GM18498 (cell line): ENCODE measurements at regions not wholly inside any gene's neighbourhood (a gene's known extent, or its start where the extent isn't known, plus 50 kb on each side); places are given as distances from the start of the nearest gene placed in this dataset.

Experiments
- ATAC-seq: cut with Tn5 transposase; IDR thresholded peaks from one replicate; pipeline ENCODE4 v1.9.1; 2021; ENCODE audit warnings: mild to moderate bottlenecking, moderate library complexity; ENCODE audit not compliant: unreplicated experiment

DNA sequence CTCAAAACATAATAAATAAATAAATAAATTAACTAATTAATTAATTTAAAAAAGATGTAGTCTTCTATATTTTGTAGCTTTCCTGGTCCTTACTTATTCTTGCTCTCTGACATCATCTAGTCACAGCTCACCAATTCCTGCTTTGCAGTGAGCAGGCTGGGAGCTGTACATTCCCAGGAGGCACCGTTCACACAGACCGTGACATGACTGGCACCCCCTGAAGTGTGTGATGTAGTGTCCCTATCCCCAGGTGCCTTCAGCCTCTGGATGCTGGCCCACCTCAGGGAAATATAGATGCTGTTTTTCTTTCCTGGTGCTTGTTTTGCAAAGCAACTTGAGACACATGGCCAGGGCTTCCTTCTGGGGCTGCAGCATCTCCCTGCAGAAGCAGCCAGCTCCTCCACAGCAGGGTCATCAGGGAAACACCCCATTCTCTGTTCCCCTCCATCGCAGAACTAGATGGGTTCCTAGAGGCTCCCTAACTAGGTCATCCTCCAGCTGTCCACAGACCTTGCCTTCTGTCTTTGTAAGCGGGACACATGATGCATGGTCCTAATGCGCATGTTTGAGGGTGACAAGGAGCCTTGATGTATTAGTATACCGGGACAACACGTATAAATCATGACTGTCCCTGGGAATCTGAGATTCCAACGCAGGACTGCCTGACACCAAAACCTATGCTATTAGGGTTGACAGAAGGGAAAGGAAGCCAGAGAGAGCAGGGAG lies 76.4 kb downstream of the RHOB start:
- ATAC-seq, result no peak

DNA sequence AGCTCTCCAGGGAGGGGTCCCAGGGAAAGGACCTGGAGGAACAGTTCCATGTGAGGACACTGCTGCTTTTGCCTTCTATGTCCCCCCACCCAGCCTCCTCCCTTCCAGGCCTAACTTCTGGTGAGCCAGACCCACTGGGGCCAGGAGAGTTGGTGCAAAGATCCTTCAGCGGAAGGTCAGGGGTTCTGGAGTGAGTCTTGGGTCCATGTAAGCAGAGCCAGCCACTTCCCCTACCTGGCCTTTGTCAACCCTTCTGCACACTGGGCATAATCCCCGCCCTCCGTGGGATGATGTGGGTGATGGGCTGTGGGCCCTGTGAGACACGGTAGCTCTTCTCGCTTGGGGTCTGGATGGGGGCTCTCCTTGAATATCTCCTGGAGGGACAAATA lies 76.9 kb downstream of the RHOB start:
- no peak for ATAC-seq

DNA sequence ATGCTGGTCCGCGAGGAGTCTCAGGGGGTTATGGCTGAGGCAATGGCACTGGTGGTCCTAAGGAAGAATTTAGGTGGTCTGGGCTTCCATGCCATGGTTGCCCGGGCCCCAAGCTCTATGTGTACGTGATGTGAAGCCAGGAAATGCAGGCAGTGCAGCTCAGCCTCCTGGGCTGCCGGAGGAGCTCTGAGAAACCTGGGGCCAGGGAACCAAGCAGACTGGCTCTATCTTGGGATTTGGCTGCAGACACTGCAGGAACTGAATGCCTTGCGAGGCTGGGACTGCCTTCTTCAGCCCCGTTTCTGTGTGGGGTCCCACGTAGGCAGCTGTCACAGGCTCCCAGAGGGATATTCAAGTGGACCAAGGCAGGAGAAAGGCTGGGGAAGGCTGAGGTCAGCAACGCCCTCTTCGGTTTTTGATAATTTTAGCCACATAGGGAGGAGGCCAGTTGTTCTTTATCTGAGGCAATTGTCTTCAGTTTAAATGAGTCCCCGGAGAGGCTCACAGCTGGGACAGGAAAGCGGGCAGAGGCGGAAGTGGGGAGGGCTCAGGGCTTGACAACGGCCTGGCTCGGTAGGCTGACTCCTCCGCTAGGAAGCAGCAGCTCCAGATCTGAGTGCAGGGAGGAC lies 77.7 kb downstream of the RHOB start:
- ATAC-seq, result peak; percentile 79

DNA sequence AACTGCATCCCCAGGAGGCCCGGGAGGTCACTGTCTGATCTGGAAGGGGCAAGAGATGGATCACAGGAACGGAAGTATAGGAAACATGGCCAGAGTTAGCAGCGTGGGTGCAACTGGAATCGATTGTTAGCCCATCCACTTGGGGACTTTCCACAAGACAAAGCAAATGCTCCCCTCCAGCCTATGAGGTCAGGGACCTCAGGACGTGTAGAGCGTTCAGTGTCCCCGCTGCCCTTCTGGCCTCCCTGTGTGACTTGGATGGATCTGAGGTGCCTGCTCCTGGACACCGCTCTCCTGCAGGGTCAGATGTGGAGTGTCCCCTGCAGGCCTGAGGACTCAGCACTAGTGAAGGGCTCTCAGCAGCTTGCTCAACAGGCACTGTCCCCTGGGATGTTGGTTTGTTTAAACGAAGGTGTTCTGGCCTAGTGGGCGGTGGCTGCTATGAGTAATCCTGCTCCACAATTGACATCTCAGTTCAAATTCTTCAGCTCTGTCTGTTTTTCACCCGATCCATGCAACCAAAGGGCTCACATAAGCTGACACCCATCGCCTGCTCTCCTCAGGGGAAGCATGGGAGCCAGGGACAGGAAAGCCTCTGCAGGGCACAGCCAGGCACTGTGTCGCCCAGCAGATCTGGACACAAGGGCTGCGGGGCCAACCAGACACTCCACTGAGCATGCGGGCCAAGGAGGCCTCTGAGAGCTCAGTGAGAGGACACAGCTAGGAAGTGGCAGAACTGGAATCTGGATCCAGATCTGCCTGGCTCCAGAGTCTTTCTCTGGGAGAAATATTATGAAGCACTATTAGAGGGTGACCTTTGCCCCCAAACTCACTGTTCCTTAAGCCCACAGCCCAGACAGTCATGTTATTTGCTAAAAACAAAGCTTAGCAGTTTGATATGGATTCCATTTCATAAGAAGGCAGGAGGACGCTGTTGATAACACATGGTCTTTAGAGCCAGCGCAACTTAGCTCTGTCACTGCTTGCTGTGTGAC lies 78.5 kb downstream of the RHOB start:
- ATAC-seq, result peak; percentile 84

GRCh38 chr2:20526160-20526559 lies 79.3 kb downstream of the RHOB start:
- no peak for ATAC-seq

DNA sequence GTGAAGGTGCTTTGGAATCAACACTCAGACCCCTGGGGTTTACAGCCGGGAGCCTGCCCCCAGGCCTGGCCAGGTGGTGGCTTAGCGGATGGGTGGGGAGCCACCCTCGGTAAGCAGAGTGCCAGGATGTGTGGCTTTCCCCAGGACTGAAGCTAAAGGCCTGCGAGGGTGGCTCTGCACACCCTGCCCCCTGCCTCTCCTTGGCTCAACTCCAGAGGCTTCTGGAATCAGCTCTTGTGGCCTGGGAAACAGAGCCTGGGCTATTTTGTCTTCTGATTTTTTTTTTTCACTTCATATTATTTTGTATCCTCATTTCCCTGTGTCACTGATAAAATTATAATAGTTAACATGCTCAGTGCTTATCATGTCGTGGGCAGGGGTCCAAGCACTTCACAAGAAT lies 79.8 kb downstream of the RHOB start:
- no peak for ATAC-seq

DNA sequence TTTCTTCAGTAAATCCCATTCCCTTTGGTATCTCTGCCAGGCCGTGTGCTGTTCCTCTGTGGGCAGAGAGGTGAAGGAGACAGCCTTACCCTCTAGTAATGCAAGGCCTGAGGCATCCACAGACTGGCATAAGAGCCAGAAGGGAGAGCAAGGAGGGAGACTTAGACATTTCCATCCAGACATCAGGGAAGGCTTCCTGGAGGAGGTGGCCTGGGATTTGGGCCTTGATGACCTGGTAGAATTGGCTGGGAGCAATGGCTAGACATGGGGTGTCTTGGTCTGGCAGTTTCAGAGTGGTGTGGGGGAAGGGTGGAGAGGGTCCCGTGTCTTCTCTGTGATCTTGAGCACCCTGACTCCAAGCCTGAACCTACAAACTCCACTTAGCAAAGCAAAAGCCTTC lies 81.8 kb downstream of the RHOB start:
- ATAC-seq, result no peak

DNA sequence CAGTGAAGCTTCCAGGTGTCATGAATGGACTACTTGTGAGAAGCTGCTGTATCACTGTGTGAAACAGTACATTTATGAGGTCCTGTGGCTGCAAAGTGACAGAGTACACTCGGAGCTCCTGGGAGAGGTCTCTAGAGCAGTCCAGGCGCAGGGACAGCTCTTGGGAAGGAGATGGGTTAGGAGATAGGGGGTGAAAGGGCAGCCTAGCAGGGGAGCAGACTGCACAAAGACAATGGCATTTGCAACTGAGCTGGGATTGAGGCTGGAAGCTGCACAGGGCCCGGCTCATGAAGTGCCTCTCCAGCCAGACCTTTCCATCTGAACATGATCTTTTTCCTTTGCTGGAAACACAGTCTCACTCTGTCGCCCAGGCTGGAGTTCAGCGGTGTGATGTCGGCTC lies 83.6 kb downstream of the RHOB start:
- ATAC-seq, result no peak

GRCh38 chr2:20531633-20532262 lies 84.9 kb downstream of the RHOB start:
- ATAC-seq, result no peak

- ATAC-seq, result no peak
Observed at GRCh38 chr2:20532634-20533437, 86.0 kb downstream of the RHOB start.

DNA sequence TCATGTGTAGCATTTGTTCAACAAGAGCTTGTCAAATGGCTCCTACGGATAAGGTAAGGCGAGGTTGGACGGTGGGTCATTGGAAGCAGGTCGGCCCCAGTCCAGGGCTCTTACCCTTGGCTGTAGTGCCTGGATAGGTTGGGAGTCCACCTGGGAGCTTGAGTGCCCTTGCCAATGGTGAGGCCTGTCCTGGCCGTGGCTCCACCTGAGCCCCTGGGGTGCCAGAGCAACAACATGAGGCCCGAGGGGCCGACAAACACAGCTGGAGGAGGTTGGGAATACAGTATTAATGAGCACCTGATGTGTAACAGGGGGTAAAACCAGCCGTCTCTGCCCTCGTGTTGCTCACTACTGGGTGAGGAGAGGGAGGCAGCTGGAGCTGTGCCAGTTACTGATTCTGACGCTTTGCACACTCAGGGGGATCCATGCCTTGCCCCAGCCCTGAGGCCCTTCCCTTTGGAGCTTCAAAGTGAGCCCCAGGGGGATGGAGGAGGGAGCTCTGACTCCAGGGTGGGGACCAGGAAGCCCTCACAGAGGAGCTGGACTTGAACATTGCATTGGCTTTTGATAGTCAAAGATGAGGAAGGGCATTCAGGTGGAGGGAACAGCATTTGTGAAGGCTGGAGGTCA lies 87.2 kb downstream of the RHOB start:
- ATAC-seq, result no peak

DNA sequence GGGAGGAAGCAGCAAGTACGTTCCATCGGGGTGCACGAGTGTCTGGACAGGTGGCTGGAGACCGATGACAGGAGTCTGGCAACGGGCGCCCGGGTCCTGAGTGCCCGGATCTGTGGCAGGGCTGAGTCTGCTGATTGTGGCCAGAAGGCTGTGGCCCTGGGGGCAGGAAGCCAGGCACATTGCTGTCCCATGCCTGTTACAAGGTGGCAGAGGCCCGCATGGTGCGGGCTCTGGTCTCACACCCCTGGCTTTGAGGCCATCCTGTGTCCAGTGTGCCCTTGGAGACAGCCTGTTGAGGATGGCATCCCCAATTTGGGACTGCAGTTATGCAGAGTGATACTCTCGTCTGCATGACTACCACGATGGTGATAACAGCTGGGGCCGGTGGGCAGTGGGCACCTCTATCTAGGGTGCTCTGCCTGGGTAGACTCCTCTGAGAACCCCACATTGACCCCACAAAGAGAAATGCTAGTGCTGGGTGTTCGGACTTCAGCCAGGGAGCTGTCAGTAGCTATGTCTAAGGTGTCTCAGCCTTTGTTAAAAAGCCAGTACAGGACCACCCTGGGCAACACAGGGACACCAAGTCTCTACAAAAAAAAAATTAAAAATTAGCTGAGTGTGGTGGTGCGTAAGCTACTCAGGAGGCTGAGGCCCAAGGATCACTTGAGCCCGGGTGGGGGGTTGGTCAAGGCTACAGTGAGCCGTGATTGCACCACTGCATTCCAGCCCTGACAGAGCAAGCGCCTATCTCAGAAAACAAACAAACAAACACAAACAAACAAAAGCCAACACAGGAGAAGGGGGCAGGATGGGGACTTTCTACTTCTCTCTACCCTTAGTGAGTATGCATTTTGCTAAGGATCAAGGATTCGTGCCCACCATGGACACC lies 88.3 kb downstream of the RHOB start:
- no peak for ATAC-seq

DNA sequence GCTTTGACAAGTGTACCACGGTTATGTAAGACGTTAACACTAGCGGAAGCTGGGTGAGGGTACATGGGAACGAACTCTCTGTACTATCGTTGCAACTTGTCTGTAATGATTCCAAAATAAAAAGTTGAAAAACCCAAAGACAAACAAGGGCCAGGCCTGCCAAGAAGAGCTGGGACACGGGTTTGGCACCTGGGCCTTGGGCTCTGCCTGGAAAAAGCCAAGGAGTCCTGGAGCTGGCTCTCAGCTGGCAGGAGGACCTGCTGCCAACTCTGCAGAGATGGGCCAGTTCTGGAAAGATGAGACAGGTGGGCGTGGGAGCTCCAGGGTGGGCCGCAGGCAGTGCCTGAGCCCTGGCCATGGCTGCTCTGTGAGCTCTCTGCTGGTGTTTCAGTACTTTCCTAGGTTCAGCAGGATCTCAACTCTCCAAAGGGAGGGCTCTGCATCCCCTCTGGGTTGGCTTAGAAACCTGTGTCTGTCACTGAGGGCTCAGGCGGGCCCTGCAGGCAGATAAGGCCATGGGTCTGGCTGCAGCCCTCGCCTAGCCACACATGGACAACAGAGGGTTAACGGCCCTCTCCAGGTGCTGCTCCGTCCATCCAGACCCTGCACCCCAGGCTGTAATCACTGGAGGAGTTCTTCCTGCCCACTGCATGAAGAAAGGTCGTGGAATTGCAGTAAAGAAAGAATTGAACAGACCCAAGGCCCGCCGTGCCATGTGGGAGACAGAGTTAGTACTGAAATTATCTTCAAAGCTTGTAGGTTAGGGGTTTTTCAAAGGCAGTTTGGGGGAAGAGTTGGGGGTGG lies 89.9 kb downstream of the RHOB start:
- ATAC-seq, result no peak

GRCh38 chr2:20537423-20538307 lies 90.8 kb downstream of the RHOB start:
- no peak for ATAC-seq

- ATAC-seq, result no peak
Observed at GRCh38 chr2:20538308-20539132, 91.6 kb downstream of the RHOB start.

DNA sequence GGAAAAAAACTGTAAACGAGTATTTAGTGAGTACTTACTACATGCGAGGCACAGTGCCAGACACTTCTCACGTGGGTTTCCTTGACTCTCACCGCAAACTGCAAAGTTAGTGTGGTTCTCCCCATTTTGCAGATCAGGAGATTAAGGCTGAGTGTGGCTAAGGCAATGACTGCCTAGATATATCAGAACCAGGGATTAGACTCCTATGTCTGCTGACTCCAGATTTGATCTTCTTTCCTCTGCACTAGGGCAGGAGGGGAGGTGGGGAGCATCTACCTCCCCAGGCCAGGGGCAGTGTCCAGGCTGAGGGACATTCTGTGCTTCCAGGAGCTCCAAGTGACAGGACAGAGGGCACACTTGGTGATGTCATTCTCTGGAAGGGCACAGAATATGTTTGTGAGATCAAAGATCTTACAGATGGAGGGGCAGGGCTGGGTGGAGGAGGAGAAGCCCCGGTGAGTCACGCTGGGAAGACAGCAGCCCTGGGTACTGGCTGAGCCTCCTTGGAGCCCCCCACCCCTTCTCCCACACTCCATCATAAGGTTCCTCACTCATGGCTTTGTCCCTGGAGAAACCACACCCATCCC lies 92.4 kb downstream of the RHOB start:
- ATAC-seq, result no peak
